Gastrocnemius medialis (tissue), 4 donors: ENCODE measurements at regions not wholly inside any gene's neighbourhood (a gene's known extent, or its start where the extent isn't known, plus 50 kb on each side); places are given as distances from the start of the nearest gene placed in this dataset.
"Not testable (repeated sequence)": the region's sequence is repeated elsewhere in the genome, so short reads cannot be mapped to it uniquely, and the experiment has no call there.

ENCODE experiments used
- ATAC-seq, 2 donors: fragments of 150-250 bp; one replicate each; pipeline ENCODE4 v1.9.1; 2016
- DNase-seq, 2 donors: peaks; one replicate each; pipeline ENCODE4 v3.0.0-alpha.2; 2019
- H3K27ac ChIP-seq, 4 donors: fragments of 200-600 bp; sonication (generic); 1 replicate in 1 of 4; 2 replicates in 3 of 4; pipeline ENCODE4 v1.5.1; 2016 to 2018; ENCODE audit warnings: mild to moderate bottlenecking in 2 of 4, moderate library complexity in 1 of 4
- H3K27me3 ChIP-seq, 3 donors: fragments of 200-600 bp; sonication (generic) in 2 of 3; 1 replicate in 1 of 3; 2 replicates in 2 of 3; pipeline versions ENCODE4 v1.5.1 to v1.6.0; 2016 to 2019; ENCODE audit warnings: mild to moderate bottlenecking in 1 of 3, moderate library complexity in 1 of 3
- H3K36me3 ChIP-seq, 2 donors: fragments of 200-600 bp; sonication (generic) in 1 of 2; one replicate each; pipeline ENCODE4 v1.5.1; 2017 to 2018
- H3K4me1 ChIP-seq, 2 donors: fragments of 200-600 bp; sonication (generic) in 1 of 2; one replicate each; pipeline ENCODE4 v1.5.1; 2016 to 2017; ENCODE audit warnings: mild to moderate bottlenecking in 2 of 2
- H3K4me3 ChIP-seq, 4 donors: fragments of 200-600 bp; sonication (generic) in 3 of 4; 1 replicate in 1 of 4; 2 replicates in 3 of 4; pipeline ENCODE4 v1.5.1; 2016 to 2019; ENCODE audit warnings: mild to moderate bottlenecking in 2 of 4
- H3K9me3 ChIP-seq, 3 donors: fragments of 200-600 bp; sonication (generic) in 2 of 3; 1 replicate in 1 of 3; 2 replicates in 2 of 3; pipeline ENCODE4 v1.5.1; 2016 to 2019
- POLR2A ChIP-seq, 2 donors: fragments of 450-650 bp; IDR thresholded peaks; one replicate each; pipeline ENCODE4 v1.6.1; 2017; ENCODE audit warnings: antibody characterized with exemption in 2 of 2, mild to moderate bottlenecking in 2 of 2, moderate library complexity in 2 of 2
- in situ Hi-C, 4 donors: fragments of 200-750 bp; cut with MboI; loops; one replicate each; pipeline versions ENCODE4 v1.15.0 to v1.8.0; 2017; ENCODE audit warnings: low sequenced_read_pairs in 4 of 4
- intact Hi-C: fragments of 100-400 bp; cut with DNase I; formaldehyde crosslinking; loops from one replicate; pipeline ENCODE4 v1.15.1; 2023; ENCODE audit warnings: low total_unique reads
- TF ChIP-seq, protein P1 (sequence below), 5 experiments: fragments of 450-650 bp in 3 of 5; fragments of 200-600 bp in 2 of 5; sonication (generic) in 2 of 5; IDR thresholded peaks in 4 of 5; conservative IDR thresholded peaks in 1 of 5; 1 replicate in 4 of 5; 2 replicates in 1 of 5; pipeline ENCODE4 v1.5.1; 2016 to 2019; ENCODE audit warnings: antibody characterized with exemption in 5 of 5, mild to moderate bottlenecking in 3 of 5, moderate library complexity in 3 of 5

DNA sequence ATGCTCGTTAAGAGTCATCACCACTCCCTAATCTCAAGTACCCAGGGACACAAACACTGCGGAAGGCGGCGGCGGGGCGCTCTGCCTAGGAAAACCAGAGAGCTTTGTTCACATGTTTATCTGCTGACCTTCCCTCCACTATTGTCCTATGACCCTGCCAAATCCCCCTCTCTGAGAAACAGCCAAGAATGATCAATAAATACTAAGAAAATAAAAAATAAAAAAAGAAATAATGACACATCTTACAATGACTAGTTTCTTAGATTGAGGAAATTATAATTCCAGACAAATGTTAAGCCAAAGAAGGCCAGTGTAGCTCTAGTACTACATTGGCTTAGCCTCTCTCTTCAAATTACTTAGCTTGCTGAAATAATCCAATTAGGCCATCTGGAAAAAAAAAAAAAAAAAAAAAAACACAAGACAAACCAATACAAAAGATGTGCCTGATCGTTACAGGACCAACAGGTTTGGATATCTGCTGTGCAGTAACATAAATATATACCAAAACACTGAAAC is 58.0 kb downstream of the ANXA2R start:
- Histone ChIP-seq H3K36me3 (no peaks in the 10 kb centered on the region), H3K4me1 (peaks cover 0 to 2% of the 10 kb centered on the region in 2 donors), H3K27ac (no peak overlapping the region), H3K27me3 (peaks cover 0 to 5% (median 0%) of the 10 kb centered on the region in 3 donors), H3K9me3 (no peaks in the 10 kb centered on the region), H3K4me3 (no peak overlapping the region)
- no peak for DNase-seq
- ATAC-seq: no peak
- intact Hi-C loops (no loop called here), in situ Hi-C loops (no loop called here)
- TF ChIP-seq, protein P1, sequence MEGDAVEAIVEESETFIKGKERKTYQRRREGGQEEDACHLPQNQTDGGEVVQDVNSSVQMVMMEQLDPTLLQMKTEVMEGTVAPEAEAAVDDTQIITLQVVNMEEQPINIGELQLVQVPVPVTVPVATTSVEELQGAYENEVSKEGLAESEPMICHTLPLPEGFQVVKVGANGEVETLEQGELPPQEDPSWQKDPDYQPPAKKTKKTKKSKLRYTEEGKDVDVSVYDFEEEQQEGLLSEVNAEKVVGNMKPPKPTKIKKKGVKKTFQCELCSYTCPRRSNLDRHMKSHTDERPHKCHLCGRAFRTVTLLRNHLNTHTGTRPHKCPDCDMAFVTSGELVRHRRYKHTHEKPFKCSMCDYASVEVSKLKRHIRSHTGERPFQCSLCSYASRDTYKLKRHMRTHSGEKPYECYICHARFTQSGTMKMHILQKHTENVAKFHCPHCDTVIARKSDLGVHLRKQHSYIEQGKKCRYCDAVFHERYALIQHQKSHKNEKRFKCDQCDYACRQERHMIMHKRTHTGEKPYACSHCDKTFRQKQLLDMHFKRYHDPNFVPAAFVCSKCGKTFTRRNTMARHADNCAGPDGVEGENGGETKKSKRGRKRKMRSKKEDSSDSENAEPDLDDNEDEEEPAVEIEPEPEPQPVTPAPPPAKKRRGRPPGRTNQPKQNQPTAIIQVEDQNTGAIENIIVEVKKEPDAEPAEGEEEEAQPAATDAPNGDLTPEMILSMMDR (IDR thresholded peaks at IDR 0.05 in 4 of 5, conservative IDR thresholded peaks at IDR 0.05 in 1 of 5): no peak
- TF ChIP-seq POLR2A (IDR thresholded peaks at IDR 0.05): no peak

- H3K4me3 ChIP-seq, DNase-seq, ATAC-seq, H3K9me3 ChIP-seq, H3K27ac ChIP-seq, intact Hi-C loops, H3K27me3 ChIP-seq, in situ Hi-C loops, H3K4me1 ChIP-seq, H3K36me3 ChIP-seq: not testable (repeated sequence)
These were observed 58.6 kb downstream of the ANXA2R start for GRCh38 chr5:42981417-42982106.

DNA sequence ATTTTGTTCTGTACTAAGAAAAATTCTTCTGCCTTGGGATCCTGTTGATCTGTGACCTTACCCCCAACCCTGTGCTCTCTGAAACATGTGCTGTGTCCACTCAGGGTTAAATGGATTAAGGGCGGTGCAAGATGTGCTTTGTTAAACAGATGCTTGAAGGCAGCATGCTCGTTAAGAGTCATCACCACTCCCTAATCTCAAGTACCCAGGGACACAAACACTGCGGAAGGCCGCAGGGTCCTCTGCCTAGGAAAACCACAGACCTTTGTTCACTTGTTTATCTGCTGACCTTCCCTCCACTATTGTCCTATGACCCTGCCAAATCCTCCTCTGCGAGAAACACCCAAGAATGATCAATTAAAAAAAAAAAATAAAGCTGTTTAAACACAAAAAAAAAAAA is 59.1 kb downstream of the ANXA2R start:
- H3K27ac ChIP-seq, H3K9me3 ChIP-seq, in situ Hi-C loops, intact Hi-C loops, H3K4me3 ChIP-seq, H3K36me3 ChIP-seq, ATAC-seq, H3K4me1 ChIP-seq, DNase-seq, H3K27me3 ChIP-seq: not testable (repeated sequence)

DNA sequence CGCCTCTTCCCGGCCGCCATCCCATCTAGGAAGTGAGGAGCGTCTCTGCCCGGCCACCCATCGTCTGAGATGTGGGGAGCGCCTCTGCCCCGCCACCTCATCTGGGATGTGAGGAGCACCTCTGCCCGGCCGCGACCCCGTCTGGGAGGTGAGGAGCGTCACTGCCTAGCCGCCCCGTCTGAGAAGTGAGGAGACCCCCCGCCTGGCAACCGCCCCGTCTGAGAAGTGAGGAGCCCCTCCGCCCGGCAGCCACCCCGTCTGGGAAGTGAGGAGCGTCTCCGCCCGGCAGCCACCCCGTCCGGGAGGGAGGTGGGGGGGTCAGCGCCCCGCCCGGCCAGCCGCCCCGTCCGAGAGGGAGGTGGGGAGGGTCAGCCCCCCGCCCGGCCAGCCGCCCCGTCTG is 59.7 kb downstream of the ANXA2R start:
- ATAC-seq, in situ Hi-C loops, intact Hi-C loops: not testable (repeated sequence)

GRCh38 chr5:42979242-42979641 is 60.9 kb downstream of the ANXA2R start:
- H3K4me1 ChIP-seq, H3K36me3 ChIP-seq, H3K27me3 ChIP-seq, DNase-seq, H3K9me3 ChIP-seq, intact Hi-C loops, in situ Hi-C loops, H3K27ac ChIP-seq, H3K4me3 ChIP-seq, ATAC-seq: not testable (repeated sequence)

More for the DNA sequence above, 59.7 kb downstream of the ANXA2R start:
- not testable (repeated sequence) for H3K36me3 ChIP-seq, H3K4me3 ChIP-seq, H3K4me1 ChIP-seq, H3K9me3 ChIP-seq, DNase-seq, H3K27ac ChIP-seq, H3K27me3 ChIP-seq

DNA sequence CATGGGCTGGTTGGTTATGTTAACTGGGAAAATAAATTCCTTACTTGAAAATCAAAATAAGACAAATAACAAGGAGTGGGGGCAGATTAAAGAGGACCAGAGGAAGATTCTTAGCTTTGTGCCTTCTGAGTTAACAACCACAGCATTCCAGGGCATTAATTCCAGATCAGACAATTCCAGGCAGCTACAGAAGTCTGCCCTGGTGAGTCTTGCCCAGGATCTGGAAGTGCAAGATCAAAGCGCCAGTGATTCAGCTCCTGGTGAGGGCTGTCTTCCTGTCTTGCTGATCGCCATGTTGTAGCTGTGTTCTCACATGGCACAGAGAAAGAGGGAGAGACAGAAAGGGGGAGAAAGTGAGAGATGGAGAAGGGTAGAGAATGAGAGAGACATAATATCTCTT is 65.6 kb downstream of the ANXA2R start:
- Histone ChIP-seq H3K27ac (no peak overlapping the region), H3K4me1 (no peaks in the 10 kb centered on the region), H3K27me3 (peaks cover 0 to 8% (median 0%) of the 10 kb centered on the region in 3 donors), H3K36me3 (no peaks in the 10 kb centered on the region), H3K9me3 (no peaks in the 10 kb centered on the region), H3K4me3 (no peak overlapping the region)
- TF ChIP-seq, protein P1 (IDR thresholded peaks at IDR 0.05 in 4 of 5, conservative IDR thresholded peaks at IDR 0.05 in 1 of 5): no peak
- TF ChIP-seq POLR2A (IDR thresholded peaks at IDR 0.05): no peak
- in situ Hi-C loops: no loop called here
- DNase-seq (no peak), ATAC-seq (no peak)
- intact Hi-C loops: no loop called here
